Left lung (tissue), 4 donors: ENCODE measurements at regions not wholly inside any gene's neighbourhood (a gene's known extent, or its start where the extent isn't known, plus 50 kb on each side); places are given as distances from the start of the nearest gene placed in this dataset.

Experiments
- ATAC-seq: fragments of 200-7000 bp; cut with Tn5 transposase; one replicate; pipeline ENCODE4 v1.9.1; 2020; ENCODE audit warnings: moderate library complexity
- DNase-seq, 4 donors: peaks; one replicate each; pipeline ENCODE4 v3.0.0-alpha.2; 2013 to 2020
- H3K27ac ChIP-seq, 2 donors: fragments of 200-600 bp; sonication (generic) in 1 of 2; one replicate each; pipeline versions ENCODE4 v1.5.0 to v1.8.0; 2020 to 2021
- H3K27me3 ChIP-seq, 2 donors: fragments of 200-600 bp; sonication (generic) in 1 of 2; one replicate each; pipeline versions ENCODE4 v1.5.0 to v1.8.0; 2020 to 2021
- H3K36me3 ChIP-seq, 2 donors: fragments of 200-600 bp; sonication (generic) in 1 of 2; one replicate each; pipeline versions ENCODE4 v1.5.0 to v1.8.0; 2020 to 2021
- H3K4me1 ChIP-seq, 2 donors: fragments of 200-600 bp; one replicate each; pipeline ENCODE4 v1.8.0; 2021
- H3K4me3 ChIP-seq, 2 donors: fragments of 200-600 bp; sonication (generic) in 1 of 2; one replicate each; pipeline versions ENCODE4 v1.5.0 to v1.8.0; 2020 to 2021; ENCODE audit warnings: mild to moderate bottlenecking in 1 of 2
- H3K9me3 ChIP-seq, 2 donors: fragments of 200-600 bp; sonication (generic) in 1 of 2; one replicate each; pipeline versions ENCODE4 v1.5.0 to v1.8.0; 2020 to 2021
- intact Hi-C, 2 donors: fragments of 100-400 bp; cut with DNase I; formaldehyde crosslinking; loops; one replicate each; pipeline versions ENCODE4 v1.11.2 to v1.14.2; 2022
- TF ChIP-seq, protein P1 (sequence below), 2 donors: fragments of 200-600 bp; sonication (generic) in 1 of 2; IDR thresholded peaks; one replicate each; pipeline versions ENCODE4 v1.5.0 to v1.8.0; 2021; ENCODE audit warnings: antibody characterized with exemption in 2 of 2
- donor health status: DM: no; HTN: yes; CAD: no.
- donor health status: DM: no; HTN: no; CAD: no.

GRCh38 chr2:125643128-125643527 lies 1012.8 kb upstream of the GYPC start:
- intact Hi-C loops = no loop called here
- Histone ChIP-seq H3K9me3 (no peaks in the 10 kb centered on the region), H3K4me3 (no peak overlapping the region), H3K27ac (no peak overlapping the region), H3K4me1 (no peaks in the 10 kb centered on the region), H3K27me3 (no peaks in the 10 kb centered on the region), H3K36me3 (no peaks in the 10 kb centered on the region)
- TF ChIP-seq, protein P1, sequence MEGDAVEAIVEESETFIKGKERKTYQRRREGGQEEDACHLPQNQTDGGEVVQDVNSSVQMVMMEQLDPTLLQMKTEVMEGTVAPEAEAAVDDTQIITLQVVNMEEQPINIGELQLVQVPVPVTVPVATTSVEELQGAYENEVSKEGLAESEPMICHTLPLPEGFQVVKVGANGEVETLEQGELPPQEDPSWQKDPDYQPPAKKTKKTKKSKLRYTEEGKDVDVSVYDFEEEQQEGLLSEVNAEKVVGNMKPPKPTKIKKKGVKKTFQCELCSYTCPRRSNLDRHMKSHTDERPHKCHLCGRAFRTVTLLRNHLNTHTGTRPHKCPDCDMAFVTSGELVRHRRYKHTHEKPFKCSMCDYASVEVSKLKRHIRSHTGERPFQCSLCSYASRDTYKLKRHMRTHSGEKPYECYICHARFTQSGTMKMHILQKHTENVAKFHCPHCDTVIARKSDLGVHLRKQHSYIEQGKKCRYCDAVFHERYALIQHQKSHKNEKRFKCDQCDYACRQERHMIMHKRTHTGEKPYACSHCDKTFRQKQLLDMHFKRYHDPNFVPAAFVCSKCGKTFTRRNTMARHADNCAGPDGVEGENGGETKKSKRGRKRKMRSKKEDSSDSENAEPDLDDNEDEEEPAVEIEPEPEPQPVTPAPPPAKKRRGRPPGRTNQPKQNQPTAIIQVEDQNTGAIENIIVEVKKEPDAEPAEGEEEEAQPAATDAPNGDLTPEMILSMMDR (IDR thresholded peaks at IDR 0.05) = no peak
- no peak for DNase-seq
- no peak for ATAC-seq

DNA sequence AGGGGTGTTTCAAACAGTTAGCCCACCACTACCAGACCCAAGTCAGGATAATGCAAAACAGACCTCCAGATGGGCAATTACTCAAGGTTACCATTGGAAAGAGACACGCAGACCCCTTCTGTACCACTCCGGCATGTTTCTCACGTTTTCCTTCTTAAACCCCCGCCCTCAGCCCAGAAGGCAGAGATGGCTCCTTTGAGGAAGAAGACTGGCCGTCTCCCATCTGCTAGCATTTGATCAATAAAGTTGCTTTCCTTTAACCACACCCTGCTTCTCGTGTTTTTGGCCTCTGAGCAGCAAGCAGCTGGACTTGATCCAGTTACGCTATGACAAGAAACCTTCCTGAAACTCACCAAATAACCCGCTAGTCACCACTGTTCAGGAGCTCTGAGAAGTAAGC lies 1012.4 kb upstream of the GYPC start:
- Histone ChIP-seq H3K27me3 (no peaks in the 10 kb centered on the region), H3K36me3 (no peaks in the 10 kb centered on the region), H3K4me1 (no peaks in the 10 kb centered on the region), H3K27ac (no peak overlapping the region), H3K9me3 (no peaks in the 10 kb centered on the region), H3K4me3 (no peak overlapping the region)
- DNase-seq (no peak), ATAC-seq (no peak)
- TF ChIP-seq, protein P1 (IDR thresholded peaks at IDR 0.05) = no peak
- intact Hi-C loops = no loop called here

DNA sequence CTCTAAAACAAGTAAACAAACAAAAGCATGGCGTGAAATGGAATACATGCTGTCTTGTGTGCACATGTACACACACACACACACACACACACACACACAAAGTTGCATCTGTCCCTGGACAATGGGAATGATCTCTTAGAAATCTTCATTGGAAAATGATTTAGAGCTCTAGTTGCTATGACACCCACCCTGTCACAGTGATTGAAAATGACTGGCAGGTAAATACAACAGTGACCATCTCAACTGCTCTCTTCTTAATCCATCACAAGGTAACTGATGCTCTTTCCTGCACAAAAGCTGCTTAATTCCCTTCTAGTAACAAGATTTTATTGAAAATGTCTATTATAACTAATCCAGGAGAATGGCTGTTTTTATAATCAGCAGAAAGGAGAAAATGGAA lies 1011.7 kb upstream of the GYPC start:
- ATAC-seq = no peak
- no peaks in the 10 kb centered on the region for H3K9me3 ChIP-seq
- H3K4me1 ChIP-seq = no peaks in the 10 kb centered on the region
- no peaks in the 10 kb centered on the region for H3K36me3 ChIP-seq
- no peak overlapping the region for H3K4me3 ChIP-seq
- DNase-seq = no peak
- H3K27ac ChIP-seq = no peak overlapping the region
- intact Hi-C loops = no loop called here
- TF ChIP-seq, protein P1 (IDR thresholded peaks at IDR 0.05) = no peak
- no peaks in the 10 kb centered on the region for H3K27me3 ChIP-seq

DNA sequence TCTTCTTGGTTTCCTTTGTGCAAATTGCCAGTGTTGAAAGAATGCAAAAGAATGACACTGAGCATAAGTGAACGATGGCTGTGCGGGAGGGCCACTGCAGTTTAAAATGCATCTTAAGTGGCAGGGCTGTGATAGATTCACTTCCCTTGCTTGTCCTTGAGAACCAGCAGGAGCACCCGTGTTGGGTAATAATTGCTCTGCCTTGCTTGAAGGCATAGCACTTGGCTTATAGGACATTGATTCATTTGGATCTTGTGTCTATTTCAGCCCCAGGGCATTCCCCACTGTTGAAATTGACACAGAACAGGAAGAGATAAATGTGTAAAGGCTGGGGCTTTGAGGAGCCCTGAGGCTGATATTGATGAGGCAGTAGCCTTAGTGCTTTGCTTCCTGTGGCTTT lies 1003.7 kb upstream of the GYPC start:
- Histone ChIP-seq H3K4me3 (no peak overlapping the region), H3K27me3 (no peaks in the 10 kb centered on the region), H3K27ac (no peak overlapping the region), H3K9me3 (no peaks in the 10 kb centered on the region), H3K36me3 (no peaks in the 10 kb centered on the region), H3K4me1 (no peaks in the 10 kb centered on the region)
- ATAC-seq = no peak
- DNase-seq = no peak
- TF ChIP-seq, protein P1 (IDR thresholded peaks at IDR 0.05) = no peak
- intact Hi-C loops = no loop called here

DNA sequence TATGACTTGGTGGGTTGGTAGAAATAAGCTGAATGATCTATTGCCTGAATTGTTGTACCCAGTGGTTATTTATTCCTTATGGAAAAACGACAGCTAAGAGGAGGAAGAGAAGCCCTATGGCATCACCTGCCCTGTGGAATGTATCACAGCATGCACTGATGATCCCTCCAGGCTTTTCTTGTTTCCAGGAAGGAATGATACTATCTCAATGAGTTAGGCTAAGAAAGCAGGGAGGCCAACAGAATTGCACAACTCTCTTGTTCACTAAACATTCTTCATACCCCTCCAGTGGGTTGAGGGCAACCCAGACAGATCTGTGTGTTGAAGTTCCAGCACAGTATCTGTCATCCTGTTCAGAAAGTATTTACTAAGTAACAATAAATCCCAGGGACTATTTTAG lies 1001.7 kb upstream of the GYPC start:
- DNase-seq (no peak), ATAC-seq (no peak)
- Histone ChIP-seq H3K27ac (no peak overlapping the region), H3K36me3 (no peaks in the 10 kb centered on the region), H3K4me3 (no peak overlapping the region), H3K9me3 (no peaks in the 10 kb centered on the region), H3K4me1 (no peaks in the 10 kb centered on the region), H3K27me3 (no peaks in the 10 kb centered on the region)
- TF ChIP-seq, protein P1 (IDR thresholded peaks at IDR 0.05) = no peak
- intact Hi-C loops = no loop called here
